ENCODE measurements at regions not wholly inside any gene's neighbourhood (a gene's known extent, or its start where the extent isn't known, plus 50 kb on each side); places are given as distances from the start of the nearest gene placed in this dataset.

GRCh38 chrX:15033917-15034316, 160.7 kb downstream of the MOSPD2 start:
- TF ChIP-seq POLR2A (IDR thresholded peaks at IDR 0.05; ENCODE audit: low read length) (no peak), GATA1 (IDR thresholded peaks at IDR 0.05; ENCODE audit: low read depth, low read length) (no peak)
